ENCODE measurements at regions not wholly inside any gene's neighbourhood (a gene's known extent, or its start where the extent isn't known, plus 50 kb on each side); places are given as distances from the start of the nearest gene placed in this dataset.

DNA sequence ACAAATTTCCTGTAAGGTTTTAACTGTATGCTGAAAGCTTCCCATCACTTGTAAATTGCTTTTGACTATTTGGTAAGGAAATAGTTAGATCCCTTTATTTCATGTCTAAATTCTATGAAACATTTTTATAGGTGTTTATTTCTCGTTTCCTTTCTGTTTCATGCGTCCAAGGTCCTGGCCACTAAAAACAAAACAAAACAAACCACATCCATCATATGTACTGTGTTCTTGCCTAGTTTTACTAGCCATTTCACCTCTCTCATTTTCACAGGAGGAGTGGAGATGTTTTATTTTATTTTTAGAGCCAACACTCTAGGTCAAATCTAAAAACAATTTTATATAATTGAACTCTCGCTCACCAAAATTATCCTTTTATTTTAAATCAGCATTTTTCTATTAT, 375.2 kb upstream of the CTSO start:
- TF ChIP-seq, protein P1, sequence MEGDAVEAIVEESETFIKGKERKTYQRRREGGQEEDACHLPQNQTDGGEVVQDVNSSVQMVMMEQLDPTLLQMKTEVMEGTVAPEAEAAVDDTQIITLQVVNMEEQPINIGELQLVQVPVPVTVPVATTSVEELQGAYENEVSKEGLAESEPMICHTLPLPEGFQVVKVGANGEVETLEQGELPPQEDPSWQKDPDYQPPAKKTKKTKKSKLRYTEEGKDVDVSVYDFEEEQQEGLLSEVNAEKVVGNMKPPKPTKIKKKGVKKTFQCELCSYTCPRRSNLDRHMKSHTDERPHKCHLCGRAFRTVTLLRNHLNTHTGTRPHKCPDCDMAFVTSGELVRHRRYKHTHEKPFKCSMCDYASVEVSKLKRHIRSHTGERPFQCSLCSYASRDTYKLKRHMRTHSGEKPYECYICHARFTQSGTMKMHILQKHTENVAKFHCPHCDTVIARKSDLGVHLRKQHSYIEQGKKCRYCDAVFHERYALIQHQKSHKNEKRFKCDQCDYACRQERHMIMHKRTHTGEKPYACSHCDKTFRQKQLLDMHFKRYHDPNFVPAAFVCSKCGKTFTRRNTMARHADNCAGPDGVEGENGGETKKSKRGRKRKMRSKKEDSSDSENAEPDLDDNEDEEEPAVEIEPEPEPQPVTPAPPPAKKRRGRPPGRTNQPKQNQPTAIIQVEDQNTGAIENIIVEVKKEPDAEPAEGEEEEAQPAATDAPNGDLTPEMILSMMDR (IDR thresholded peaks at IDR 0.05 in 4 of 5, conservative IDR thresholded peaks at IDR 0.05 in 1 of 5), result no peak
- TF ChIP-seq POLR2A (IDR thresholded peaks at IDR 0.05), result no peak

Measured in gastrocnemius medialis (tissue), 4 donors.